Chondrocyte (in vitro differentiated cells): ENCODE measurements at regions not wholly inside any gene's neighbourhood (a gene's known extent, or its start where the extent isn't known, plus 50 kb on each side); places are given as distances from the start of the nearest gene placed in this dataset.

Experiments
- DNase-seq: peaks from one replicate; pipeline ENCODE4 v3.0.0; 2021; ENCODE audit warnings: mixed read lengths, low spot score
- H3K27ac Mint-ChIP-seq: one replicate; pipeline ENCODE4 v1.8.0; 2021; ENCODE audit warnings: mild to moderate bottlenecking, moderate library complexity, mixed read lengths; ENCODE audit not compliant: unreplicated experiment
- H3K27me3 Mint-ChIP-seq: 2 replicates; pipeline ENCODE4 v1.8.0; 2021; ENCODE audit warnings: low read depth, mixed read lengths
- H3K36me3 Mint-ChIP-seq: 2 replicates; pipeline ENCODE4 v1.8.0; 2021; ENCODE audit warnings: low read depth, mixed read lengths
- H3K4me1 Mint-ChIP-seq: 2 replicates; pipeline ENCODE4 v1.8.0; 2021; ENCODE audit warnings: low read depth, mild to moderate bottlenecking, mixed read lengths
- H3K4me3 Mint-ChIP-seq: one replicate; pipeline ENCODE4 v1.8.0; 2021; ENCODE audit warnings: mild to moderate bottlenecking, moderate library complexity, mixed read lengths; ENCODE audit not compliant: unreplicated experiment
- H3K9me3 Mint-ChIP-seq: 2 replicates; pipeline ENCODE4 v1.8.0; 2021; ENCODE audit warnings: low read depth, mixed read lengths
- CTCF ChIP-seq: fragments of 200-600 bp; sonication (generic); IDR thresholded peaks from 2 replicates; pipeline ENCODE4 v1.5.0; 2021; ENCODE audit warnings: antibody characterized with exemption, mild to moderate bottlenecking, moderate library complexity

GRCh38 chr1:73401666-73402065 lies 796.3 kb downstream of the LRRIQ3 start:
- Mint-ChIP-seq H3K27ac (no peak overlapping the region), H3K9me3 (no peaks in the 10 kb centered on the region), H3K36me3 (no peaks in the 10 kb centered on the region), H3K4me1 (no peaks in the 10 kb centered on the region), H3K27me3 (peaks cover 5% of the 10 kb centered on the region), H3K4me3 (no peak overlapping the region)
- no peak for DNase-seq
- no peak for TF ChIP-seq CTCF

GRCh38 chr1:73382966-73383365 lies 815.0 kb downstream of the LRRIQ3 start:
- no peak overlapping the region for H3K4me3 Mint-ChIP-seq
- TF ChIP-seq CTCF: no peak
- DNase-seq: no peak
- H3K27ac Mint-ChIP-seq: no peak overlapping the region
- no peaks in the 10 kb centered on the region for H3K36me3 Mint-ChIP-seq
- no peaks in the 10 kb centered on the region for H3K27me3 Mint-ChIP-seq
- H3K4me1 Mint-ChIP-seq: no peaks in the 10 kb centered on the region
- H3K9me3 Mint-ChIP-seq: no peaks in the 10 kb centered on the region

- Mint-ChIP-seq H3K36me3 (no peaks in the 10 kb centered on the region), H3K27ac (no peak overlapping the region), H3K4me3 (no peak overlapping the region), H3K27me3 (no peaks in the 10 kb centered on the region), H3K4me1 (no peaks in the 10 kb centered on the region), H3K9me3 (no peaks in the 10 kb centered on the region)
- no peak for DNase-seq
- no peak for TF ChIP-seq CTCF
Observed at GRCh38 chr1:73366734-73367413, 831.1 kb downstream of the LRRIQ3 start.

GRCh38 chr1:73359001-73359400 lies 839.0 kb downstream of the LRRIQ3 start:
- DNase-seq: no peak
- H3K4me3 Mint-ChIP-seq: no peak overlapping the region
- no peaks in the 10 kb centered on the region for H3K9me3 Mint-ChIP-seq
- H3K27ac Mint-ChIP-seq: no peak overlapping the region
- TF ChIP-seq CTCF: no peak
- H3K27me3 Mint-ChIP-seq: peaks cover 2% of the 10 kb centered on the region
- H3K36me3 Mint-ChIP-seq: no peaks in the 10 kb centered on the region
- H3K4me1 Mint-ChIP-seq: no peaks in the 10 kb centered on the region

GRCh38 chr1:73356485-73356884 lies 841.5 kb downstream of the LRRIQ3 start:
- DNase-seq: no peak
- Mint-ChIP-seq H3K4me3 (no peak overlapping the region), H3K27me3 (peaks cover 4% of the 10 kb centered on the region), H3K27ac (no peak overlapping the region), H3K9me3 (no peaks in the 10 kb centered on the region), H3K36me3 (no peaks in the 10 kb centered on the region), H3K4me1 (no peaks in the 10 kb centered on the region)
- TF ChIP-seq CTCF: no peak
